A549 (cell line): ENCODE measurements at regions not wholly inside any gene's neighbourhood (a gene's known extent, or its start where the extent isn't known, plus 50 kb on each side); places are given as distances from the start of the nearest gene placed in this dataset.

Source experiments
- ATAC-seq, 2 experiments: fragments of 200-7000 bp in 1 of 2; fragments of >200 bp in 1 of 2; cut with Nextera tagmentation in 1 of 2; cut with Tn5 transposase in 1 of 2; 3 replicates each; pipeline versions ENCODE4 v1.8.0 to v1.9.1; 2018 to 2020; ENCODE audit warnings: mild to moderate bottlenecking in 1 of 2, moderate library complexity in 1 of 2
- CTCF ChIA-PET: fragments of 300-600 bp; sonication (Branson Sonifier 250); formaldehyde crosslinking; extraction: SDS; loops from one replicate; lab custom pipeline; 2021; ENCODE audit warnings: antibody characterized with exemption, inconsistent platforms; lab: Yijun Ruan, JAX
- POLR2A ChIA-PET: fragments of 350-600 bp; formaldehyde crosslinking; extraction: SDS; loops from one replicate; lab custom pipeline; 2021; ENCODE audit warnings: antibody characterized with exemption, inconsistent platforms; lab: Yijun Ruan, JAX
- DNase-seq, 2 experiments: peaks; one replicate each; pipeline versions ENCODE4 v3.0.0 to v3.0.0-alpha.2; 2011 to 2016; ENCODE audit warnings: low read depth in 1 of 2, low spot score in 1 of 2
- FAIRE-seq: peaks from 2 replicates; lab custom pipeline; 2011; peaks lifted over from hg19 to GRCh38; lab: Jason Lieb, UNC
- H3K27ac ChIP-seq, 2 experiments: fragments of >200 bp; sonication (Bioruptor Twin); formaldehyde crosslinking; 3 replicates each; pipeline ENCODE4 v1.5.1; 2016 to 2017
- H3K4me1 ChIP-seq: fragments of >200 bp; sonication (Bioruptor Twin); formaldehyde crosslinking; 3 replicates; pipeline ENCODE4 v1.6.1; 2016
- H3K4me2 ChIP-seq: fragments of >200 bp; sonication (Bioruptor Twin); formaldehyde crosslinking; 3 replicates; pipeline ENCODE4 v1.6.1; 2016
- H3K4me3 ChIP-seq: fragments of >200 bp; sonication (Bioruptor Twin); formaldehyde crosslinking; 3 replicates; pipeline ENCODE4 v1.5.1; 2016
- H3K9me3 ChIP-seq: fragments of >200 bp; sonication (Bioruptor Twin); formaldehyde crosslinking; 3 replicates; pipeline ENCODE4 v1.6.1; 2016
- BHLHE40 ChIP-seq: IDR thresholded peaks from 2 replicates; pipeline ENCODE4 v1.6.1; 2012; ENCODE audit warnings: low read depth, low read length, inconsistent platforms
- CHD4 ChIP-seq: fragments of 200-600 bp; sonication (generic); IDR thresholded peaks from 2 replicates; pipeline ENCODE4 v1.6.1; 2016; ENCODE audit warnings: antibody characterized with exemption, mild to moderate bottlenecking, borderline replicate concordance
- EHMT2 ChIP-seq: fragments of 200-600 bp; sonication (generic); IDR thresholded peaks from 2 replicates; pipeline ENCODE4 v1.6.1; 2016; ENCODE audit warnings: antibody characterized with exemption, low read depth, mild to moderate bottlenecking, moderate library complexity
- FOSB ChIP-seq: fragments of 250-450 bp; sonication (Bioruptor Pico); IDR thresholded peaks from 2 replicates; pipeline ENCODE4 v1.5.0; 2020; ENCODE audit warnings: mild to moderate bottlenecking, moderate library complexity
- FOXS1 ChIP-seq: fragments of 250-450 bp; sonication (Bioruptor Pico); IDR thresholded peaks from 2 replicates; pipeline ENCODE4 v1.5.0; 2020; ENCODE audit warnings: mild to moderate bottlenecking, moderate library complexity
- HES2 ChIP-seq: fragments of >200 bp; sonication (Bioruptor Twin); formaldehyde crosslinking; IDR thresholded peaks from 2 replicates; pipeline ENCODE4 v1.6.1; 2016
- HEYL ChIP-seq: fragments of 250-450 bp; sonication (Bioruptor Pico); IDR thresholded peaks from 2 replicates; pipeline ENCODE4 v1.8.0; 2021; ENCODE audit warnings: mild to moderate bottlenecking, moderate library complexity
- HOXB5 ChIP-seq: fragments of 250-450 bp; sonication (Bioruptor Pico); IDR thresholded peaks from 2 replicates; pipeline ENCODE4 v1.5.0; 2020; ENCODE audit warnings: mild to moderate bottlenecking, moderate library complexity
- JUNB ChIP-seq: fragments of >200 bp; sonication (Bioruptor Twin); formaldehyde crosslinking; IDR thresholded peaks from 2 replicates; pipeline ENCODE4 v1.6.1; 2016
- NFE2L2 ChIP-seq: fragments of 150-350 bp; conservative IDR thresholded peaks from 2 replicates; pipeline ENCODE4 v1.6.1; 2014; ENCODE audit warnings: low read length
- NPAS2 ChIP-seq: fragments of 250-450 bp; sonication (Bioruptor Pico); IDR thresholded peaks from 2 replicates; pipeline ENCODE4 v1.8.0; 2022; ENCODE audit warnings: mild to moderate bottlenecking, moderate library complexity, borderline replicate concordance
- POLR2A ChIP-seq: IDR thresholded peaks from 2 replicates; pipeline ENCODE4 v1.6.1; 2012; ENCODE audit warnings: mild to moderate bottlenecking, low read length
- RFX5 ChIP-seq: fragments of 450-650 bp; IDR thresholded peaks from 2 replicates; pipeline ENCODE4 v1.7.1; 2014; ENCODE audit warnings: antibody characterized with exemption, mild to moderate bottlenecking, moderate library complexity
- SREBF2 ChIP-seq: fragments of 450-650 bp; IDR thresholded peaks from 2 replicates; pipeline ENCODE4 v1.6.1; 2014; ENCODE audit warnings: mild to moderate bottlenecking, moderate library complexity
- TFCP2L1 ChIP-seq: fragments of 250-450 bp; sonication (Bioruptor Pico); IDR thresholded peaks from 2 replicates; pipeline ENCODE4 v1.5.0; 2021; ENCODE audit warnings: mild to moderate bottlenecking
- ZC3H11A ChIP-seq: fragments of 450-650 bp; IDR thresholded peaks from 2 replicates; pipeline ENCODE4 v1.6.1; 2014; ENCODE audit warnings: antibody characterized with exemption, mild to moderate bottlenecking
- ZFP36 ChIP-seq: fragments of 450-650 bp; IDR thresholded peaks from 2 replicates; pipeline ENCODE4 v1.6.1; 2014; ENCODE audit warnings: borderline replicate concordance; ENCODE audit not compliant: partially characterized antibody
- WGBS: methylation state at CpG from one replicate; pipeline ENCODE4 v1.1.6; 2017; ENCODE audit errors: missing lambda C conversion rate; 5-methylcytosine and 5-hydroxymethylcytosine counted together
- TF ChIP-seq, protein P1 (sequence below): IDR thresholded peaks from 2 replicates; pipeline ENCODE4 v1.6.1; 2012; ENCODE audit warnings: low read depth, borderline replicate concordance
- TF ChIP-seq, protein P2 (sequence below): IDR thresholded peaks from 2 replicates; pipeline ENCODE4 v1.6.1; 2012
- TF ChIP-seq, protein P3 (sequence below): fragments of 200-600 bp; sonication (generic); IDR thresholded peaks from 2 replicates; pipeline ENCODE4 v1.6.1; 2016; ENCODE audit warnings: antibody characterized with exemption, mild to moderate bottlenecking, moderate library complexity
- TF ChIP-seq, protein P4 (sequence below): fragments of 250-450 bp; sonication (Bioruptor Pico); IDR thresholded peaks from 2 replicates; pipeline ENCODE4 v1.5.0; 2020; ENCODE audit warnings: low read depth, mild to moderate bottlenecking, moderate library complexity

DNA sequence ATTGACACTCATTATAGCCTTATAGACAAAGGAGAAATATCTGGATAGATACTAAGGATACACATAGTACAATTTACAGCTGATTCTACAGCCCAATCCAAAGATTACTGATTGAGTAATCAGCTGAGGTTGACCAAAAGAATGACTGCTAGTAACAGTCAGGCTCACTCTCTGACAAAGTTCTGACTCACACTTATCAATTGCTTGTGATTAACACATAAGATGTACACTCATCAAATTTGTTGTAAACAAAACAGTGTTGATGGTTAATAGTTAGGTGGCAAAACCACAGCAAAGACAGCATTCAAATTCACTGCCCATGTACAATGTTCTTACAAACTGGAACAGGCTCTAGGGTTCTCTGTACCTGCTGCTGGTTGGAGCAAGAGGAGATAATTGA is 422.7 kb downstream of the TLE1 start:
- FAIRE-seq (no peak), ATAC-seq (no peak), DNase-seq (no peak)
- TF ChIP-seq, protein P1, sequence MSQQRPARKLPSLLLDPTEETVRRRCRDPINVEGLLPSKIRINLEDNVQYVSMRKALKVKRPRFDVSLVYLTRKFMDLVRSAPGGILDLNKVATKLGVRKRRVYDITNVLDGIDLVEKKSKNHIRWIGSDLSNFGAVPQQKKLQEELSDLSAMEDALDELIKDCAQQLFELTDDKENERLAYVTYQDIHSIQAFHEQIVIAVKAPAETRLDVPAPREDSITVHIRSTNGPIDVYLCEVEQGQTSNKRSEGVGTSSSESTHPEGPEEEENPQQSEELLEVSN: no peak
- TF ChIP-seq HEYL (no peak), TFCP2L1 (CRISPR knock-in tag) (no peak), HES2 (no peak)
- TF ChIP-seq, protein P2, sequence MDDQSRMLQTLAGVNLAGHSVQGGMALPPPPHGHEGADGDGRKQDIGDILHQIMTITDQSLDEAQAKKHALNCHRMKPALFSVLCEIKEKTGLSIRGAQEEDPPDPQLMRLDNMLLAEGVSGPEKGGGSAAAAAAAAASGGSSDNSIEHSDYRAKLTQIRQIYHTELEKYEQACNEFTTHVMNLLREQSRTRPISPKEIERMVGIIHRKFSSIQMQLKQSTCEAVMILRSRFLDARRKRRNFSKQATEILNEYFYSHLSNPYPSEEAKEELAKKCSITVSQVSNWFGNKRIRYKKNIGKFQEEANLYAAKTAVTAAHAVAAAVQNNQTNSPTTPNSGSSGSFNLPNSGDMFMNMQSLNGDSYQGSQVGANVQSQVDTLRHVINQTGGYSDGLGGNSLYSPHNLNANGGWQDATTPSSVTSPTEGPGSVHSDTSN: no peak
- no peaks in the 10 kb centered on the region for H3K4me1 ChIP-seq
- H3K4me2 ChIP-seq: no peak overlapping the region
- peaks cover 3% of the 10 kb centered on the region; the same call in 1 of the 3 replicates for H3K9me3 ChIP-seq
- ChIA-PET CTCF (no interaction called here), POLR2A (no interaction called here)
- no peak overlapping the region for H3K4me3 ChIP-seq
- no peak overlapping the region for H3K27ac ChIP-seq

DNA sequence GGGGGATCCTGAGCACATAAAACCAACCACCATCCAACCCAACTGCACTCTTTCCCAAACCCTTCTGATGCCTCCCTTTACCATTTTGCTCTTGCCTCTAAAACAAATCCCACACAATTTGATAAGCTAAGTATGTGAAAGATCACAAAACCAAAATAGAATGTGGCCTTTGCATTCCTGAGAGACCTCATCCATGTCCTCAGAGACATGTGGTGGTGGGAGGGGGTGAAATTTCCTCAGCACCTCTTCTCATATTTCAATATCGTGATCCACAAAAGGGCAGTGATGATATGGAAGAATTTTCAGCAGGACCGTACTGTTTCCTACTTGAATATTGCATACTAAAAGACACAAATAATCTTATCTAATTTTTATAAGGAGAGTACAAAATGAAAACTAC is 423.3 kb downstream of the TLE1 start:
- Histone ChIP-seq H3K9me3 (peaks cover 2% of the 10 kb centered on the region; the same call in 1 of the 3 replicates), H3K27ac (no peak overlapping the region), H3K4me2 (no peak overlapping the region), H3K4me1 (no peaks in the 10 kb centered on the region), H3K4me3 (no peak overlapping the region)
- 60% methylated on average over 2 of the region's 2 CpGs for WGBS
- DNase-seq (no peak), FAIRE-seq (no peak), ATAC-seq (no peak)
- TF ChIP-seq BHLHE40: no peak
- TF ChIP-seq, protein P3, sequence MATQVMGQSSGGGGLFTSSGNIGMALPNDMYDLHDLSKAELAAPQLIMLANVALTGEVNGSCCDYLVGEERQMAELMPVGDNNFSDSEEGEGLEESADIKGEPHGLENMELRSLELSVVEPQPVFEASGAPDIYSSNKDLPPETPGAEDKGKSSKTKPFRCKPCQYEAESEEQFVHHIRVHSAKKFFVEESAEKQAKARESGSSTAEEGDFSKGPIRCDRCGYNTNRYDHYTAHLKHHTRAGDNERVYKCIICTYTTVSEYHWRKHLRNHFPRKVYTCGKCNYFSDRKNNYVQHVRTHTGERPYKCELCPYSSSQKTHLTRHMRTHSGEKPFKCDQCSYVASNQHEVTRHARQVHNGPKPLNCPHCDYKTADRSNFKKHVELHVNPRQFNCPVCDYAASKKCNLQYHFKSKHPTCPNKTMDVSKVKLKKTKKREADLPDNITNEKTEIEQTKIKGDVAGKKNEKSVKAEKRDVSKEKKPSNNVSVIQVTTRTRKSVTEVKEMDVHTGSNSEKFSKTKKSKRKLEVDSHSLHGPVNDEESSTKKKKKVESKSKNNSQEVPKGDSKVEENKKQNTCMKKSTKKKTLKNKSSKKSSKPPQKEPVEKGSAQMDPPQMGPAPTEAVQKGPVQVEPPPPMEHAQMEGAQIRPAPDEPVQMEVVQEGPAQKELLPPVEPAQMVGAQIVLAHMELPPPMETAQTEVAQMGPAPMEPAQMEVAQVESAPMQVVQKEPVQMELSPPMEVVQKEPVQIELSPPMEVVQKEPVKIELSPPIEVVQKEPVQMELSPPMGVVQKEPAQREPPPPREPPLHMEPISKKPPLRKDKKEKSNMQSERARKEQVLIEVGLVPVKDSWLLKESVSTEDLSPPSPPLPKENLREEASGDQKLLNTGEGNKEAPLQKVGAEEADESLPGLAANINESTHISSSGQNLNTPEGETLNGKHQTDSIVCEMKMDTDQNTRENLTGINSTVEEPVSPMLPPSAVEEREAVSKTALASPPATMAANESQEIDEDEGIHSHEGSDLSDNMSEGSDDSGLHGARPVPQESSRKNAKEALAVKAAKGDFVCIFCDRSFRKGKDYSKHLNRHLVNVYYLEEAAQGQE: no peak
- TF ChIP-seq, protein P2: no peak
- TF ChIP-seq POLR2A: no peak
- no peak for TF ChIP-seq JUNB
- TF ChIP-seq EHMT2: no peak
- no peak for TF ChIP-seq CHD4
- no peak for TF ChIP-seq ZFP36
- TF ChIP-seq FOXS1: no peak
- no peak for TF ChIP-seq HOXB5
- TF ChIP-seq NPAS2: no peak
- TF ChIP-seq RFX5: no peak
- TF ChIP-seq SREBF2: no peak
- TF ChIP-seq, protein P4, sequence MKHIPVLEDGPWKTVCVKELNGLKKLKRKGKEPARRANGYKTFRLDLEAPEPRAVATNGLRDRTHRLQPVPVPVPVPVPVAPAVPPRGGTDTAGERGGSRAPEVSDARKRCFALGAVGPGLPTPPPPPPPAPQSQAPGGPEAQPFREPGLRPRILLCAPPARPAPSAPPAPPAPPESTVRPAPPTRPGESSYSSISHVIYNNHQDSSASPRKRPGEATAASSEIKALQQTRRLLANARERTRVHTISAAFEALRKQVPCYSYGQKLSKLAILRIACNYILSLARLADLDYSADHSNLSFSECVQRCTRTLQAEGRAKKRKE: no peak
- TF ChIP-seq FOSB (CRISPR knock-in tag): no peak
- no peak for TF ChIP-seq ZC3H11A
- TF ChIP-seq NFE2L2: no peak
- POLR2A ChIA-PET: no interaction called here
- CTCF ChIA-PET: no interaction called here
